ENCODE measurements at regions not wholly inside any gene's neighbourhood (a gene's known extent, or its start where the extent isn't known, plus 50 kb on each side); places are given as distances from the start of the nearest gene placed in this dataset.

DNA sequence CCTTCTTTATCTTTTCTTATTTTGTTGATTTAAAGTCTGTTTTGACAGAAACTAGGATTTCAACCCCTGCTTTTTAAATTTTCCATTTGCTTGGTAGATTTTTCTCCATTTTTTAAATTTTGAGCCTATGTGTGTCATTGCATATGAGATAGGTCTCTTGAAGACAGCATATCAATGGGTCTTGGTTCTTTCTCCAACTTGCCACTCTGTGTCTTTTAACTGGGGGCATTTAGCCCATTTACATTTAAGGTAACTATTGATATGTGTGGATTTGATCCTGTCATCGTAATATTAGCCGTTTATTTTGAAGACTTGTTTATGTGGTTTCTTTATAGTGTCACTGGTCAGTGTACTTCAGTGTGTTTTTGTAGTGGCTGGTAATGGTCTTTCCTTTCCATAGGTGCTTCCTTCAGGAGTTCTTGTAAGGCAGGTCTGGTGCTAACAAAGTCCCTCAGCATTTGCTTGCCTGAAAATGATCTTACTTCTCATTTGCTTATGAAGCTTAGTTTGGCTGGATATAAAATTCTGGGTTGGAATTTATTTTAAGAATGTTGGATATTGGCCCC, 223.9 kb downstream of the USP25 start:
- TF ChIP-seq POLR2AphosphoS5 (IDR thresholded peaks at IDR 0.05; ENCODE audit: low read depth, low read length) (no peak), POLR2A (IDR thresholded peaks at IDR 0.05; ENCODE audit: low read depth, low read length) (no peak), TAF1 (IDR thresholded peaks at IDR 0.05; ENCODE audit: borderline replicate concordance, low read depth, low read length) (no peak)

All from GM12892 (cell line).